ENCODE measurements at regions not wholly inside any gene's neighbourhood (a gene's known extent, or its start where the extent isn't known, plus 50 kb on each side); places are given as distances from the start of the nearest gene placed in this dataset.

GRCh38 chr7:19999681-20000080, 217.5 kb downstream of the MACC1 start:
- H3K36me3 ChIP-seq (ENCODE audit: low read length), result no peaks in the 10 kb centered on the region
- H2AFZ ChIP-seq (ENCODE audit: low read depth, low read length, severe bottlenecking), result no peak overlapping the region
- no peaks in the 10 kb centered on the region for H3F3A ChIP-seq (ENCODE audit: insufficient read depth)
- no peak overlapping the region for H3K4me2 ChIP-seq (ENCODE audit: low read depth, low read length, poor library complexity, severe bottlenecking)
- no peaks in the 10 kb centered on the region for H3K9me3 ChIP-seq (ENCODE audit: insufficient read depth, low read length)
- no peaks in the 10 kb centered on the region for H4K20me1 ChIP-seq (ENCODE audit: low read depth, low read length)
- no peaks in the 10 kb centered on the region for H3K79me2 ChIP-seq (ENCODE audit: insufficient read depth, low read length)
- H3K9ac ChIP-seq (ENCODE audit: low read length), result no peak overlapping the region
- H3K4me3 ChIP-seq (ENCODE audit: insufficient read depth, low read length, poor library complexity, severe bottlenecking), result no peak overlapping the region
- H3K27me3 ChIP-seq (ENCODE audit: low read length), result no peaks in the 10 kb centered on the region
- no peaks in the 10 kb centered on the region for H3K9me2 ChIP-seq (replicated peaks; ENCODE audit: insufficient read depth, low read length)
- no peak overlapping the region for H3K27ac ChIP-seq (ENCODE audit: low read depth, low read length)
- TF ChIP-seq CTCF (IDR thresholded peaks at IDR 0.05; ENCODE audit: insufficient read depth, low read length, poor library complexity, severe bottlenecking), result no peak
- no peak for TF ChIP-seq EZH2phosphoT487 (conservative IDR thresholded peaks at IDR 0.05; ENCODE audit: low read length)

GRCh38 chr7:19991936-19992335, 218.5 kb upstream of the TMEM196 start:
- H3K9me2 ChIP-seq (replicated peaks; ENCODE audit: insufficient read depth, low read length), result no peaks in the 10 kb centered on the region
- H3K9me3 ChIP-seq (ENCODE audit: insufficient read depth, low read length), result no peaks in the 10 kb centered on the region
- H3K27ac ChIP-seq (ENCODE audit: low read depth, low read length), result no peak overlapping the region
- no peak overlapping the region for H3K4me3 ChIP-seq (ENCODE audit: insufficient read depth, low read length, poor library complexity, severe bottlenecking)
- no peak overlapping the region for H2AFZ ChIP-seq (ENCODE audit: low read depth, low read length, severe bottlenecking)
- no peaks in the 10 kb centered on the region for H3K36me3 ChIP-seq (ENCODE audit: low read length)
- H3K4me2 ChIP-seq (ENCODE audit: low read depth, low read length, poor library complexity, severe bottlenecking), result no peak overlapping the region
- no peaks in the 10 kb centered on the region for H3F3A ChIP-seq (ENCODE audit: insufficient read depth)
- H3K27me3 ChIP-seq (ENCODE audit: low read length), result no peaks in the 10 kb centered on the region
- no peaks in the 10 kb centered on the region for H4K20me1 ChIP-seq (ENCODE audit: low read depth, low read length)
- no peak for TF ChIP-seq CTCF (IDR thresholded peaks at IDR 0.05; ENCODE audit: insufficient read depth, low read length, poor library complexity, severe bottlenecking)
- TF ChIP-seq EZH2phosphoT487 (conservative IDR thresholded peaks at IDR 0.05; ENCODE audit: low read length), result no peak
- H3K9ac ChIP-seq (ENCODE audit: low read length), result no peak overlapping the region
- no peaks in the 10 kb centered on the region for H3K79me2 ChIP-seq (ENCODE audit: insufficient read depth, low read length)

GRCh38 chr7:19989906-19990305, 216.5 kb upstream of the TMEM196 start:
- H2AFZ ChIP-seq (ENCODE audit: low read depth, low read length, severe bottlenecking), result no peak overlapping the region
- no peaks in the 10 kb centered on the region for H3K79me2 ChIP-seq (ENCODE audit: insufficient read depth, low read length)
- no peaks in the 10 kb centered on the region for H3K27me3 ChIP-seq (ENCODE audit: low read length)
- H3K9me2 ChIP-seq (replicated peaks; ENCODE audit: insufficient read depth, low read length), result no peaks in the 10 kb centered on the region
- H4K20me1 ChIP-seq (ENCODE audit: low read depth, low read length), result no peaks in the 10 kb centered on the region
- H3K4me2 ChIP-seq (ENCODE audit: low read depth, low read length, poor library complexity, severe bottlenecking), result no peak overlapping the region
- H3K9me3 ChIP-seq (ENCODE audit: insufficient read depth, low read length), result no peaks in the 10 kb centered on the region
- H3F3A ChIP-seq (ENCODE audit: insufficient read depth), result no peaks in the 10 kb centered on the region
- no peak overlapping the region for H3K9ac ChIP-seq (ENCODE audit: low read length)
- TF ChIP-seq CTCF (IDR thresholded peaks at IDR 0.05; ENCODE audit: insufficient read depth, low read length, poor library complexity, severe bottlenecking), result no peak
- no peak for TF ChIP-seq EZH2phosphoT487 (conservative IDR thresholded peaks at IDR 0.05; ENCODE audit: low read length)
- H3K36me3 ChIP-seq (ENCODE audit: low read length), result no peaks in the 10 kb centered on the region
- H3K27ac ChIP-seq (ENCODE audit: low read depth, low read length), result no peak overlapping the region
- no peak overlapping the region for H3K4me3 ChIP-seq (ENCODE audit: insufficient read depth, low read length, poor library complexity, severe bottlenecking)

Measured in SU-DHL-6 (cell line).